HFFc6 (cell line): ENCODE measurements at regions not wholly inside any gene's neighbourhood (a gene's known extent, or its start where the extent isn't known, plus 50 kb on each side); places are given as distances from the start of the nearest gene placed in this dataset.

Experiments used
- DNase-seq: peaks from one replicate; pipeline ENCODE4 v3.0.0-alpha.2; 2018
- H3K27ac Mint-ChIP-seq: 2 replicates; pipeline ENCODE4 v1.8.0; 2020; ENCODE audit warnings: mild to moderate bottlenecking, mixed read lengths
- H3K27me3 Mint-ChIP-seq: 2 replicates; pipeline ENCODE4 v1.8.0; 2021; ENCODE audit warnings: mild to moderate bottlenecking, moderate library complexity, mixed read lengths; ENCODE audit not compliant: insufficient read depth
- H3K36me3 Mint-ChIP-seq: 2 replicates; pipeline ENCODE4 v1.8.0; 2021; ENCODE audit warnings: low read depth, mixed read lengths
- H3K4me1 Mint-ChIP-seq: 2 replicates; pipeline ENCODE4 v1.8.0; 2020; ENCODE audit warnings: low read depth, mixed read lengths
- H3K4me3 Mint-ChIP-seq: 2 replicates; pipeline ENCODE4 v1.8.0; 2020; ENCODE audit warnings: mild to moderate bottlenecking, moderate library complexity, mixed read lengths
- H3K9me3 Mint-ChIP-seq: 2 replicates; pipeline ENCODE4 v1.8.0; 2020; ENCODE audit warnings: mild to moderate bottlenecking, mixed read lengths
- TF ChIP-seq, protein P1 (sequence below): fragments of 200-600 bp; sonication (generic); IDR thresholded peaks from 2 replicates; pipeline ENCODE4 v1.5.0; 2021; ENCODE audit warnings: antibody characterized with exemption, mild to moderate bottlenecking

DNA sequence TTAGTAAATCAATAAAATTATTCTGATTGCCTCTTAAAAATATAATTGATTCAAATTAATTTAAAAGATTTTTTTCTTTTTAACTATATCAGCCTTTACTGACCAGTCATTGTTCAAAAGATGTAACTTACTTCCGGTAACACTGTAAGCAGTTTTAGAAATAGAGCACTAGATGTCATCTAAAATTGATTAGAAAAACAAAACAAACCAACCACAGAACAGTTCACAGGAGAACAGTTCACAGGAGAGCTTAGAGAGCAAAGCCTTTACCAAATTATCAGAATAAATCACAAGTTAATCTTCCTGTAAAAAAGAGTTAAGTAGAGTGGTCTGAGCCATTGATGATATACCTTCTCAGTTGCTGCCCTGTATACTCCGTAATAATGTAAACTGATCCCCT is 133.3 kb upstream of the DGKB start:
- no peaks in the 10 kb centered on the region for H3K27me3 Mint-ChIP-seq

DNA sequence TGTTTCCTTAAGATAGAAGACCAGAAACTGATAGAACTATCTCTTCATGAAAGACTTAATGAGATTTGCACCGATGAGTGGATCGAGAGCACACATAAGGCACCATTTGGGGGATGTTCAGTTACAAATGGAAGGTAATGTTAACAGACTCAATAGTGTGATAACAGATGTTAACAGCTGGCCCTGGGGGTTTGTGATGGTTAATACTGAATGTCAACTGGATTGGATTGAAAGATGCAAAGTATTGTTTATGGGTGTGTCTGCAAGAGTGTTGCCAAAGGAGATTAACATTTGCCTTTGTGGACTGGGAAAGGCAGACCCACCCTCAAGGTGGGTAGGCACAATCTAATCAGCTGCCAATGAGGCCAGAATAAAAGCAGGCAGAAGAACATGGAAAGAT is 130.5 kb upstream of the DGKB start:
- Mint-ChIP-seq H3K36me3 (no peaks in the 10 kb centered on the region), H3K27me3 (no peaks in the 10 kb centered on the region), H3K4me3 (no peak overlapping the region), H3K27ac (no peak overlapping the region), H3K9me3 (no peaks in the 10 kb centered on the region), H3K4me1 (no peaks in the 10 kb centered on the region)
- TF ChIP-seq, protein P1, sequence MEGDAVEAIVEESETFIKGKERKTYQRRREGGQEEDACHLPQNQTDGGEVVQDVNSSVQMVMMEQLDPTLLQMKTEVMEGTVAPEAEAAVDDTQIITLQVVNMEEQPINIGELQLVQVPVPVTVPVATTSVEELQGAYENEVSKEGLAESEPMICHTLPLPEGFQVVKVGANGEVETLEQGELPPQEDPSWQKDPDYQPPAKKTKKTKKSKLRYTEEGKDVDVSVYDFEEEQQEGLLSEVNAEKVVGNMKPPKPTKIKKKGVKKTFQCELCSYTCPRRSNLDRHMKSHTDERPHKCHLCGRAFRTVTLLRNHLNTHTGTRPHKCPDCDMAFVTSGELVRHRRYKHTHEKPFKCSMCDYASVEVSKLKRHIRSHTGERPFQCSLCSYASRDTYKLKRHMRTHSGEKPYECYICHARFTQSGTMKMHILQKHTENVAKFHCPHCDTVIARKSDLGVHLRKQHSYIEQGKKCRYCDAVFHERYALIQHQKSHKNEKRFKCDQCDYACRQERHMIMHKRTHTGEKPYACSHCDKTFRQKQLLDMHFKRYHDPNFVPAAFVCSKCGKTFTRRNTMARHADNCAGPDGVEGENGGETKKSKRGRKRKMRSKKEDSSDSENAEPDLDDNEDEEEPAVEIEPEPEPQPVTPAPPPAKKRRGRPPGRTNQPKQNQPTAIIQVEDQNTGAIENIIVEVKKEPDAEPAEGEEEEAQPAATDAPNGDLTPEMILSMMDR, result no peak
- DNase-seq, result no peak

More for the DNA sequence above, 133.3 kb upstream of the DGKB start:
- TF ChIP-seq, protein P1, result no peak
- no peak for DNase-seq
- H3K27ac Mint-ChIP-seq, result no peak overlapping the region
- H3K4me1 Mint-ChIP-seq, result no peaks in the 10 kb centered on the region
- H3K36me3 Mint-ChIP-seq, result no peaks in the 10 kb centered on the region
- no peaks in the 10 kb centered on the region for H3K9me3 Mint-ChIP-seq
- no peak overlapping the region for H3K4me3 Mint-ChIP-seq

DNA sequence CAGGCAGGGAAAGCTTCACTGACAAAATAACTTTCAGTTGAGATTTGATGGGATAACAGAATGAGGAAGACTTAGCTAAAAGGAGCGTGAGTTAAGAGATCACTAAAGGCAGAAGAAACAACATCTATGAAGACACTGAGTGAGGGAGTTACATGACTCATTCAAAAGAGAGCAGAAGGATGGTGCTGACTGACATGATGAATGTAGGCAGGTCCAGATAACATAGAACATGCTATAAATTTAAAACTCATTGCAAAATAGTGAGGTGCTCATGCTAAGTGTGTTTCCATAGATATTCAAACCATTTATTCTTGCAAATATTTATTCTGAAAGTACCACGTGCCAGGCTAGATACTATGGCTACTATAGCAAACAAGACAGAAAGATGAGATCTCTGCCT is 116.4 kb upstream of the DGKB start:
- H3K27ac Mint-ChIP-seq, result no peak overlapping the region
- H3K4me3 Mint-ChIP-seq, result no peak overlapping the region
- no peaks in the 10 kb centered on the region for H3K9me3 Mint-ChIP-seq
- DNase-seq, result no peak
- peaks cover 16% of the 10 kb centered on the region for H3K4me1 Mint-ChIP-seq
- H3K27me3 Mint-ChIP-seq, result no peaks in the 10 kb centered on the region; the same call in 1 of the 2 replicates
- TF ChIP-seq, protein P1, result no peak
- H3K36me3 Mint-ChIP-seq, result no peaks in the 10 kb centered on the region

DNA sequence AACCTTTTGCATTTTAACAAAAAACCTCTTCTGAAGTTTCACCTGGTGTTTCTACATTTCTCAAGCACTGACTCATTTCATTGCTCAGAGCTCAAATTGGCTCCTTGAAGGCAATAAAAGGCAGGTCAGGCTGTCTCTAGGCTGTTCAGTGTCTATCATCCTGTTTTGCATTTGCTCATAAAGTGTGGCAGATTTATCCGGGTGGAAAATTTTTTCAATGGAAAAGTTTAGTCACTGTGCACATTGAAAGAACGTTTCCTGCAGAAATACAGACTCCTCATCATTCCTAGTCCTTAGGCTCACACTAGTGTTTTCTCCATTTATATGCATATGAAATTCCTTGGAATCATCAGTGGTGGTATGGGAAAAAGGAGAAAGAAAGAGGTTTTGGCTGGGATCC is 114.2 kb upstream of the DGKB start:
- Mint-ChIP-seq H3K36me3 (no peaks in the 10 kb centered on the region), H3K27me3 (no peaks in the 10 kb centered on the region; the same call in none of the 2 replicates), H3K27ac (no peak overlapping the region), H3K4me3 (no peak overlapping the region), H3K4me1 (peaks cover 16% of the 10 kb centered on the region), H3K9me3 (no peaks in the 10 kb centered on the region)
- TF ChIP-seq, protein P1, result no peak
- DNase-seq, result no peak

DNA sequence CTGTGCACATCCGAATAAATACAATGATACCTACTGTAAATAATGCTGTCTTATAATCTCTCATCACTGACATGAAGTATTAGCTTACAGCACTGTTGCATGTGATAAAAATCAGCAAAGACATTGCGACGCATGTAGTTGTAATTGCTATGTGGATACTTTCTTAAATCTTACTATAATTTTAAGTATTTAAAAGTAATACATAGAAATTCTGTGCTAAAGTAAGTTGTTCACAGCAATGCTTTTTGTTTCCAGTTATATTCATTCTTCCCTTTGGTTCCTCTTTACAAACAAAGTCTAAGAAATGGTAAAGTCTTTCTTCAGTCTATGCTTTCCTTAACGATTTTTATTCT is 113.7 kb upstream of the DGKB start:
- no peak overlapping the region for H3K4me3 Mint-ChIP-seq
- peaks cover 16% of the 10 kb centered on the region for H3K4me1 Mint-ChIP-seq
- TF ChIP-seq, protein P1, result peak; percentile 54
- no peak for DNase-seq
- H3K27me3 Mint-ChIP-seq, result peaks cover 1% of the 10 kb centered on the region
- H3K36me3 Mint-ChIP-seq, result no peaks in the 10 kb centered on the region
- H3K27ac Mint-ChIP-seq, result no peak overlapping the region
- H3K9me3 Mint-ChIP-seq, result no peaks in the 10 kb centered on the region
